Caco-2 (cell line): ENCODE measurements at regions not wholly inside any gene's neighbourhood (a gene's known extent, or its start where the extent isn't known, plus 50 kb on each side); places are given as distances from the start of the nearest gene placed in this dataset.
"Not testable (repeated sequence)": the region's sequence is repeated elsewhere in the genome, so short reads cannot be mapped to it uniquely, and the experiment has no call there.

Experiments used
- BruUV-seq: library from RNA; stranded (reverse); fragments of 400-500 nt; replicated peaks from 2 replicates; lab custom pipeline; 2021; lab: Mats Ljungman, UMichigan
- CTCF ChIA-PET: fragments of 300-600 bp; sonication (Branson Sonifier 250); formaldehyde crosslinking; loops from one replicate; lab custom pipeline; 2022; ENCODE audit warnings: antibody characterized with exemption; lab: Charles Lee
- POLR2A ChIA-PET: fragments of 300-600 bp; sonication (Branson Sonifier 250); formaldehyde crosslinking; loops from one replicate; lab custom pipeline; 2022; ENCODE audit warnings: antibody characterized with exemption; lab: Charles Lee
- DNase-seq, 2 experiments: peaks; one replicate each; pipeline versions ENCODE4 v3.0.0 to v3.0.0-alpha.2; 2020 to 2022
- H3K27me3 ChIP-seq: replicated peaks from 2 replicates; pipeline ENCODE4 v1.6.0; 2011; ENCODE audit warnings: low read length; ENCODE audit not compliant: control insufficient read depth, insufficient read depth
- H3K36me3 ChIP-seq: 2 replicates; pipeline ENCODE4 v1.5.1; 2011; ENCODE audit warnings: low read length; ENCODE audit not compliant: control insufficient read depth, insufficient read depth
- H3K4me1 ChIP-seq: fragments of 250-450 bp; sonication (Bioruptor Pico); 2 replicates; pipeline ENCODE4 v1.5.1; 2020; ENCODE audit warnings: mild to moderate bottlenecking
- H3K4me3 ChIP-seq: 2 replicates; pipeline ENCODE4 v1.5.1; 2011; ENCODE audit warnings: low read depth, mild to moderate bottlenecking, control low read depth, low read length
- H3K9me3 ChIP-seq: fragments of 250-450 bp; sonication (Bioruptor Pico); 2 replicates; pipeline ENCODE4 v1.5.1; 2020; ENCODE audit warnings: mild to moderate bottlenecking, moderate library complexity
- H3K27ac Mint-ChIP-seq: one replicate; pipeline ENCODE4 v1.8.0; 2022; ENCODE audit warnings: mixed read lengths; ENCODE audit not compliant: unreplicated experiment
- H3K27me3 Mint-ChIP-seq: one replicate; pipeline ENCODE4 v1.8.0; 2022; ENCODE audit warnings: mixed read lengths; ENCODE audit not compliant: insufficient read depth, unreplicated experiment
- H3K36me3 Mint-ChIP-seq: one replicate; pipeline ENCODE4 v1.8.0; 2022; ENCODE audit warnings: mild to moderate bottlenecking, mixed read lengths; ENCODE audit not compliant: insufficient read depth, unreplicated experiment
- H3K4me1 Mint-ChIP-seq: one replicate; pipeline ENCODE4 v1.8.0; 2022; ENCODE audit warnings: low read depth, mixed read lengths; ENCODE audit not compliant: unreplicated experiment
- H3K4me3 Mint-ChIP-seq: one replicate; pipeline ENCODE4 v1.8.0; 2022; ENCODE audit warnings: mild to moderate bottlenecking, moderate library complexity, mixed read lengths; ENCODE audit not compliant: unreplicated experiment
- H3K9me3 Mint-ChIP-seq: one replicate; pipeline ENCODE4 v1.8.0; 2022; ENCODE audit warnings: mixed read lengths; ENCODE audit not compliant: unreplicated experiment
- intact Hi-C: fragments of 100-400 bp; cut with micrococcal nuclease; formaldehyde crosslinking; loops from one replicate; pipeline ENCODE4 v1.10.0; 2022; ENCODE audit not compliant: unreplicated experiment
- TF ChIP-seq, protein P1 (sequence below), 2 experiments: fragments of 200-600 bp in 1 of 2; IDR thresholded peaks; 1 replicate in 1 of 2; 2 replicates in 1 of 2; pipeline versions ENCODE4 v1.5.1 to v1.8.0; 2011 to 2022; ENCODE audit warnings: antibody characterized with exemption in 1 of 2, control low read depth in 1 of 2, inconsistent platforms in 1 of 2, low read depth in 1 of 2, low read length in 1 of 2, mild to moderate bottlenecking in 1 of 2, moderate library complexity in 1 of 2; ENCODE audit not compliant: insufficient read depth in 1 of 2, severe bottlenecking in 1 of 2, unreplicated experiment in 1 of 2

DNA sequence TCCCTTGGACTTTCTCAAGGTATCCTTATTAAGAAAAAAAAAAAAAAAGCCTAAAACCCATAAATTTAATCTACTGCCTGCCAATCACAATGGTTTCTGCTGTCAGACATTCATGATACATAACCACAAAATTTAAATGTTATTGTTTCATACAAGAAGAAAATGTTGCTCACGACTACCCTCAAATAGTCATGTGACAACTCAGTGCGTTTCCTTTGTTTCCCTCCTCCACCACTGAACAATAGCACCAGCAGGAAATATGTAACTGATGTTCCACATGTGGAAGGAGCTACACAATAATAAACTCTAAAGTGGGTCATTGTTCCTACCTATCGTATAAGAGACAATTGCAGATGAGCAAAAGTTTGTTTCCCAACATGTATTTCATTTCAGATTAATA, 244.1 kb upstream of the EDNRA start:
- Mint-ChIP-seq H3K4me3 (no peak overlapping the region), H3K9me3 (no peaks in the 10 kb centered on the region), H3K27me3 (no peaks in the 10 kb centered on the region), H3K27ac (no peak overlapping the region), H3K4me1 (no peaks in the 10 kb centered on the region), H3K36me3 (no peaks in the 10 kb centered on the region)
- POLR2A ChIA-PET: no interaction called here
- Histone ChIP-seq H3K4me1 (no peaks in the 10 kb centered on the region), H3K27me3 (no peaks in the 10 kb centered on the region), H3K4me3 (no peak overlapping the region), H3K36me3 (no peaks in the 10 kb centered on the region), H3K9me3 (no peaks in the 10 kb centered on the region)
- DNase-seq: no peak
- intact Hi-C loops: no loop called here
- TF ChIP-seq, protein P1, sequence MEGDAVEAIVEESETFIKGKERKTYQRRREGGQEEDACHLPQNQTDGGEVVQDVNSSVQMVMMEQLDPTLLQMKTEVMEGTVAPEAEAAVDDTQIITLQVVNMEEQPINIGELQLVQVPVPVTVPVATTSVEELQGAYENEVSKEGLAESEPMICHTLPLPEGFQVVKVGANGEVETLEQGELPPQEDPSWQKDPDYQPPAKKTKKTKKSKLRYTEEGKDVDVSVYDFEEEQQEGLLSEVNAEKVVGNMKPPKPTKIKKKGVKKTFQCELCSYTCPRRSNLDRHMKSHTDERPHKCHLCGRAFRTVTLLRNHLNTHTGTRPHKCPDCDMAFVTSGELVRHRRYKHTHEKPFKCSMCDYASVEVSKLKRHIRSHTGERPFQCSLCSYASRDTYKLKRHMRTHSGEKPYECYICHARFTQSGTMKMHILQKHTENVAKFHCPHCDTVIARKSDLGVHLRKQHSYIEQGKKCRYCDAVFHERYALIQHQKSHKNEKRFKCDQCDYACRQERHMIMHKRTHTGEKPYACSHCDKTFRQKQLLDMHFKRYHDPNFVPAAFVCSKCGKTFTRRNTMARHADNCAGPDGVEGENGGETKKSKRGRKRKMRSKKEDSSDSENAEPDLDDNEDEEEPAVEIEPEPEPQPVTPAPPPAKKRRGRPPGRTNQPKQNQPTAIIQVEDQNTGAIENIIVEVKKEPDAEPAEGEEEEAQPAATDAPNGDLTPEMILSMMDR (IDR thresholded peaks at IDR 0.05; ENCODE audit: insufficient read depth in 1 of 2, low read depth in 1 of 2, low read length in 1 of 2, severe bottlenecking in 1 of 2, unreplicated experiment in 1 of 2): no peak
- BruUV-seq: no TSS peak
- CTCF ChIA-PET: no interaction called here

DNA sequence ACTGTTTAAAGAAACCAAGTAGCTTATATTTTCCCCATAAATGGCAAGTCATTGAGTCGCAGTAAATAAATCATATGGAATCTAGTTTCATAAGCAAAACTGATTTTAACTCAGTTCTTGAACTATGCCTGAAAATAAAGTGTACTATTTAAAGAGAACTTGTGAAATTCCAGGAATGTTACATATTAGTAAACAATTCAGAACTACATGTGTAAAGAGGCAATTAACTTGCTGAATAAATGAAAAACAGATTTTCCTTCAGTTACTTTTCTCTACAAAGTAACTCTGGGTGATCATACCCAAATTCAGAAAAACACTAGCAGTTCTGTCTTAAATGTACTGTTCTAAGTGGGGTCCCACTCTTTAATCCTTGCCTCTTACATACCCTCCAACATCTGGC, 236.1 kb upstream of the EDNRA start:
- ChIA-PET CTCF (no interaction called here), POLR2A (no interaction called here)
- TF ChIP-seq, protein P1 (IDR thresholded peaks at IDR 0.05; ENCODE audit: insufficient read depth in 1 of 2, low read depth in 1 of 2, low read length in 1 of 2, severe bottlenecking in 1 of 2, unreplicated experiment in 1 of 2): no peak
- intact Hi-C loops: no loop called here
- Mint-ChIP-seq H3K36me3 (no peaks in the 10 kb centered on the region), H3K27me3 (no peaks in the 10 kb centered on the region), H3K27ac (no peak overlapping the region), H3K4me3 (no peak overlapping the region), H3K9me3 (peaks cover 10% of the 10 kb centered on the region), H3K4me1 (peaks cover 12% of the 10 kb centered on the region)
- H3K9me3 ChIP-seq: no peaks in the 10 kb centered on the region
- H3K4me1 ChIP-seq: peaks cover 13% of the 10 kb centered on the region
- no peaks in the 10 kb centered on the region for H3K27me3 ChIP-seq
- no peak for DNase-seq
- H3K4me3 ChIP-seq: no peak overlapping the region
- no TSS peak for BruUV-seq
- no peaks in the 10 kb centered on the region for H3K36me3 ChIP-seq

DNA sequence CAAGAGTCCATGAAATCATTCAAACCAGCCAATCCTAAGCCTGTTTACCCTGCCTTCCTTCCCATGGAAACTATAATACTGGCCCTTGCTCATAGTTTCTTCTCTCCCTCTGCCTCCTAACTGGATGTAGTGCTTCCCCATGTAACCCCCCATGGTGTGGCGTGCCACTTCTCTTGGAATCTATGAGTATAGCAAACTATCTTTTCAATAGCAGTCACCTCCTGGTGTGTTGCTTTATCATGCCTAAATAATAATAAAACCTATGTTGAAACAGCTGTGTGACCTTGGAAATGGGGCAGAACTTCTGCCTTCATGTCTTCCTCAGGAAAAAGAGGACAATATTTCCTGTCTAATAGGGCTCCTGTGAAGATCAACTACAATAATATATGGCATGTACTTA, 234.8 kb upstream of the EDNRA start:
- TF ChIP-seq, protein P1 (IDR thresholded peaks at IDR 0.05; ENCODE audit: insufficient read depth in 1 of 2, low read depth in 1 of 2, low read length in 1 of 2, severe bottlenecking in 1 of 2, unreplicated experiment in 1 of 2): no peak
- no peaks in the 10 kb centered on the region for H3K36me3 Mint-ChIP-seq
- POLR2A ChIA-PET: no interaction called here
- CTCF ChIA-PET: interaction anchor here (0.6 kb wide), 1 partner anchor 50 kb away, joined by 3 read pairs; no protein-coding TSS in a partner anchor
- peaks cover 12% of the 10 kb centered on the region for H3K4me1 Mint-ChIP-seq
- H3K4me3 ChIP-seq: no peak overlapping the region
- no TSS peak for BruUV-seq
- H3K9me3 Mint-ChIP-seq: peaks cover 10% of the 10 kb centered on the region
- no peak overlapping the region for H3K4me3 Mint-ChIP-seq
- no peaks in the 10 kb centered on the region for H3K27me3 ChIP-seq
- peaks cover 13% of the 10 kb centered on the region for H3K4me1 ChIP-seq
- H3K27me3 Mint-ChIP-seq: no peaks in the 10 kb centered on the region
- no peak overlapping the region for H3K27ac Mint-ChIP-seq
- no peaks in the 10 kb centered on the region for H3K36me3 ChIP-seq
- intact Hi-C loops: no loop called here
- no peaks in the 10 kb centered on the region for H3K9me3 ChIP-seq
- no peak for DNase-seq

DNA sequence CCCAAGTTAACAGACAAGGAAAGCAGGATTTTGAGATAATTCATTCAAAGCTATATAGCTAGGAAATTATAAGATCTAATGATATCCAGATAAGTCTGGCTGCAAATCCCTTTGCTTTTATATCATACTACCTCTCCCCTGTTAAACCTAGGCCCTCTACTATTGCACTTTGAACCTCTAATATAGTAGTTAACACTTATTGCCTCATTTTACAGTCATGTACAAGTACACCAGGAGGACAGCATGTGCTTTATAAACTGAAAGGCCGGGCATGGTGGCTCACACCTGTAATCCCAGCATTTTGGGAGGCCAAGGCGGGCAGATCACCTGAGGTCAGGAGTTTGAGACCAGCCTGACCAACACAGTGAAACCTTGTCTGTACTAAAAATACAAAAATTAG, 234.4 kb upstream of the EDNRA start:
- BruUV-seq, H3K4me3 ChIP-seq, H3K27me3 ChIP-seq, H3K36me3 ChIP-seq, H3K4me3 Mint-ChIP-seq, DNase-seq, intact Hi-C loops, H3K36me3 Mint-ChIP-seq, H3K9me3 ChIP-seq, POLR2A ChIA-PET, H3K27me3 Mint-ChIP-seq: not testable (repeated sequence)
- CTCF ChIA-PET: interaction anchor here (0.6 kb wide), 1 partner anchor 49 kb away, joined by 3 read pairs; no protein-coding TSS in a partner anchor
- H3K4me1 ChIP-seq: peaks cover 13% of the 10 kb centered on the region
- Mint-ChIP-seq H3K27ac (peak overlapping the region; percentile 73), H3K4me1 (peaks cover 12% of the 10 kb centered on the region), H3K9me3 (peaks cover 10% of the 10 kb centered on the region)
